ENCODE measurements at regions not wholly inside any gene's neighbourhood (a gene's known extent, or its start where the extent isn't known, plus 50 kb on each side); places are given as distances from the start of the nearest gene placed in this dataset.

DNA sequence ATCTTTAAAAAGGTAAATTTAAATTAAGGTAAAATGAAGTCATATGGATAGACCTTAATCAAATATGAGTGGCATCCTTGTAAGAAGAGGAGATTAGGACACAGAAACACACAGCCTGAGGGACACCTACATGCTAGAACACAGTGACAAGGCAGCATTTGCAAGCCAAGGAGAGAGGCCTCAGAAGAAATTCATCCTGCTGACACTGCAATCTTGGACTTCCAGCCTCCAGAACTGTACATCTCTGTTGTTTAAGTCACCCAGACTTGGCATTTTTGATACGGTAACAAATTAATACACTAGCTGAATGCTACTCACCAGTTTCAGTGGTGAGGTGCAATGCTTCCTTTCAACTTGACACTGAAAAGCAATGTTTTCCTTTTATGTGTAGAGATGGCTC, 305.0 kb downstream of the TDRD15 start:
- TF ChIP-seq CTCF (IDR thresholded peaks at IDR 0.05; ENCODE audit: insufficient read depth, low read depth, low read length, missing control alignments): no peak
- H3K4me3 ChIP-seq (ENCODE audit: low read length): no peak overlapping the region
- no peak for DNase-seq (ENCODE audit: low read depth)

GRCh38 chr2:21429747-21430146, 306.0 kb downstream of the TDRD15 start:
- TF ChIP-seq CTCF (IDR thresholded peaks at IDR 0.05; ENCODE audit: insufficient read depth, low read depth, low read length, missing control alignments): no peak
- DNase-seq (ENCODE audit: low read depth): no peak
- no peak overlapping the region for H3K4me3 ChIP-seq (ENCODE audit: low read length)

- H3K4me3 ChIP-seq (ENCODE audit: low read length): no peak overlapping the region
- no peak for TF ChIP-seq CTCF (IDR thresholded peaks at IDR 0.05; ENCODE audit: insufficient read depth, low read depth, low read length, missing control alignments)
Observed at GRCh38 chr2:21431078-21431477, 307.3 kb downstream of the TDRD15 start.

GRCh38 chr2:21438949-21439348, 315.2 kb downstream of the TDRD15 start:
- TF ChIP-seq CTCF (IDR thresholded peaks at IDR 0.05; ENCODE audit: insufficient read depth, low read depth, low read length, missing control alignments): no peak
- no peak overlapping the region for H3K4me3 ChIP-seq (ENCODE audit: low read length)
- no peak for DNase-seq (ENCODE audit: low read depth)

More at GRCh38 chr2:21431078-21431477, 307.3 kb downstream of the TDRD15 start:
- DNase-seq (ENCODE audit: low read depth): no peak

GRCh38 chr2:21441442-21441841, 317.7 kb downstream of the TDRD15 start:
- no peak for TF ChIP-seq CTCF (IDR thresholded peaks at IDR 0.05; ENCODE audit: insufficient read depth, low read depth, low read length, missing control alignments)
- no peak overlapping the region for H3K4me3 ChIP-seq (ENCODE audit: low read length)
- no peak for DNase-seq (ENCODE audit: low read depth)

GRCh38 chr2:21443494-21444105, 319.8 kb downstream of the TDRD15 start:
- no peak overlapping the region for H3K4me3 ChIP-seq (ENCODE audit: low read length)
- no peak for DNase-seq (ENCODE audit: low read depth)
- no peak for TF ChIP-seq CTCF (IDR thresholded peaks at IDR 0.05; ENCODE audit: insufficient read depth, low read depth, low read length, missing control alignments)

DNA sequence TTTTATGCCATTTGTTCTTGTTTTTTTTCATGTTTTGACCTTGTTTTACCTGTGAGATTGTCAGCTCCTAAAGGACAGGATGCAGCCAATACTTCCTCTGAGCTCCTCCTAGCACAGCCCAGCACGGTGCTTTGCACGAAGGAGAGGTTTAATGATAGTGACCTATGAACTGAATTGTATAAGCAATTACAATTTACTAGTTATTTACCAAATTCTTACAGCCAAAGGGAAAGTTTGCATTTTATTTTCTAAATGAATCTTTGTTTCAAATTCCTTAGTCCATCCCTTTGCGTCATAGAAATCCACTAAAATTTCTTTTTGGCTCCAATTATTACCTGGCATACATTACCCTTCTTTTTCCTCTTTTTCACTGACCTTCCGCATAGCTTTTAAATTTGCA, 326.1 kb downstream of the TDRD15 start:
- TF ChIP-seq CTCF (IDR thresholded peaks at IDR 0.05; ENCODE audit: insufficient read depth, low read depth, low read length, missing control alignments): no peak
- no peak overlapping the region for H3K4me3 ChIP-seq (ENCODE audit: low read length)
- no peak for DNase-seq (ENCODE audit: low read depth)

Measured in epithelial cell of esophagus (primary cell).